K562 (cell line): ENCODE measurements at regions not wholly inside any gene's neighbourhood (a gene's known extent, or its start where the extent isn't known, plus 50 kb on each side); places are given as distances from the start of the nearest gene placed in this dataset.

Source experiments
- CBFA2T2 ChIP-seq: fragments of 450-650 bp; conservative IDR thresholded peaks from 2 replicates; pipeline ENCODE4 v1.6.1; 2017; ENCODE audit warnings: mild to moderate bottlenecking
- CHD2 ChIP-seq: IDR thresholded peaks from 2 replicates; pipeline ENCODE4 v1.6.1; 2011; ENCODE audit warnings: low read depth, low read length
- EZH2 ChIP-seq: IDR thresholded peaks from 2 replicates; pipeline ENCODE4 v1.6.1; 2012; ENCODE audit warnings: low read depth, mild to moderate bottlenecking, inconsistent platforms, low read length, borderline replicate concordance
- RBM34 ChIP-seq: fragments of 200-400 bp; formaldehyde crosslinking; IDR thresholded peaks from 2 replicates; pipeline ENCODE4 v1.6.1; 2018; ENCODE audit warnings: low read length, borderline replicate concordance; ENCODE audit not compliant: insufficient read depth
- SRSF3 ChIP-seq: fragments of 200-400 bp; formaldehyde crosslinking; IDR thresholded peaks from 2 replicates; pipeline ENCODE4 v1.6.1; 2016; ENCODE audit warnings: mild to moderate bottlenecking, low read length, moderate library complexity; ENCODE audit not compliant: insufficient read depth
- TCFL5 ChIP-seq: fragments of 250-450 bp; sonication (Bioruptor Pico); conservative IDR thresholded peaks from 2 replicates; pipeline ENCODE4 v1.6.1; 2021; ENCODE audit warnings: mild to moderate bottlenecking, moderate library complexity, matching md5 sums
- TF ChIP-seq, protein P1 (sequence below), 3 experiments: IDR thresholded peaks in 2 of 3; conservative IDR thresholded peaks in 1 of 3; 2 replicates each; pipeline ENCODE4 v1.5.1; 2011 to 2012; ENCODE audit warnings: low read length in 3 of 3, mild to moderate bottlenecking in 3 of 3, control low read depth in 2 of 3, improper control_type of control experiment in 1 of 3, inconsistent platforms in 1 of 3, low read depth in 1 of 3, mixed read lengths in 1 of 3, moderate library complexity in 1 of 3; ENCODE audit not compliant: insufficient read depth in 2 of 3
- TF ChIP-seq, protein P2 (sequence below): sonication (generic); formaldehyde crosslinking; IDR thresholded peaks from 2 replicates; pipeline ENCODE4 v1.8.0; 2022; ENCODE audit warnings: missing genetic modification reagents, mild to moderate bottlenecking, borderline replicate concordance

DNA sequence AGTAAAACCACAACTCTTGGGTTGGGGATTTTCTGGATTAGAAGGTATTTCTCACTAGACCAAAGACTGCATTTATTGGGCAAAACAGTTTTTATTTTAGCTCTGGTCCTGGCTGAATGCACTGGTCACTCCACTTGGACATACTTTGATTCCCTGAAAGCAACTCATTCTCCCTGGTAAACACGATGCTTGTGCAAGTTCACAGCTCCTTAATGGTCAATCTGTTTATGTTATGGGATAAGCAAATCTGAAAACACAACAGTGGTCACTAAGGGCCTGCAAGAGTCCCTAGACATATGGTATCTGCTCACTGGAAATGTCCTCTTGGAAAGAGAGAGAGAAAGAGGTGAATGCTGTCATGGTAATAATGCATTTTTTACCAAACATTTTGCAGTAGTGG lies 559.8 kb downstream of the CDH26 start:
- TF ChIP-seq CHD2 (no peak), EZH2 (no peak), CBFA2T2 (no peak), RBM34 (no peak), TCFL5 (CRISPR knock-in tag) (no peak), SRSF3 (no peak)
- TF ChIP-seq, protein P1, sequence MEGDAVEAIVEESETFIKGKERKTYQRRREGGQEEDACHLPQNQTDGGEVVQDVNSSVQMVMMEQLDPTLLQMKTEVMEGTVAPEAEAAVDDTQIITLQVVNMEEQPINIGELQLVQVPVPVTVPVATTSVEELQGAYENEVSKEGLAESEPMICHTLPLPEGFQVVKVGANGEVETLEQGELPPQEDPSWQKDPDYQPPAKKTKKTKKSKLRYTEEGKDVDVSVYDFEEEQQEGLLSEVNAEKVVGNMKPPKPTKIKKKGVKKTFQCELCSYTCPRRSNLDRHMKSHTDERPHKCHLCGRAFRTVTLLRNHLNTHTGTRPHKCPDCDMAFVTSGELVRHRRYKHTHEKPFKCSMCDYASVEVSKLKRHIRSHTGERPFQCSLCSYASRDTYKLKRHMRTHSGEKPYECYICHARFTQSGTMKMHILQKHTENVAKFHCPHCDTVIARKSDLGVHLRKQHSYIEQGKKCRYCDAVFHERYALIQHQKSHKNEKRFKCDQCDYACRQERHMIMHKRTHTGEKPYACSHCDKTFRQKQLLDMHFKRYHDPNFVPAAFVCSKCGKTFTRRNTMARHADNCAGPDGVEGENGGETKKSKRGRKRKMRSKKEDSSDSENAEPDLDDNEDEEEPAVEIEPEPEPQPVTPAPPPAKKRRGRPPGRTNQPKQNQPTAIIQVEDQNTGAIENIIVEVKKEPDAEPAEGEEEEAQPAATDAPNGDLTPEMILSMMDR (IDR thresholded peaks at IDR 0.05 in 2 of 3, conservative IDR thresholded peaks at IDR 0.05 in 1 of 3; ENCODE audit: insufficient read depth in 2 of 3, low read depth in 1 of 3, low read length in 3 of 3): no peak
- TF ChIP-seq, protein P2, sequence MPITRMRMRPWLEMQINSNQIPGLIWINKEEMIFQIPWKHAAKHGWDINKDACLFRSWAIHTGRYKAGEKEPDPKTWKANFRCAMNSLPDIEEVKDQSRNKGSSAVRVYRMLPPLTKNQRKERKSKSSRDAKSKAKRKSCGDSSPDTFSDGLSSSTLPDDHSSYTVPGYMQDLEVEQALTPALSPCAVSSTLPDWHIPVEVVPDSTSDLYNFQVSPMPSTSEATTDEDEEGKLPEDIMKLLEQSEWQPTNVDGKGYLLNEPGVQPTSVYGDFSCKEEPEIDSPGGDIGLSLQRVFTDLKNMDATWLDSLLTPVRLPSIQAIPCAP: no peak
